Activated naive CD4-positive, alpha-beta T cell treated with anti-CD3 and anti-CD28 coated beads, Interleukin-2, amount 50 U/mL, for 72 hours (primary cell): ENCODE measurements at regions not wholly inside any gene's neighbourhood (a gene's known extent, or its start where the extent isn't known, plus 50 kb on each side); places are given as distances from the start of the nearest gene placed in this dataset.

Experiments
- ATAC-seq, 2 donors: fragments of 150-1000 bp; cut with Tn5 transposase; 2 replicates each; pipeline ENCODE4 v1.10.0; 2021; ENCODE audit warnings: mild to moderate bottlenecking in 2 of 2, moderate library complexity in 2 of 2
- DNase-seq, 2 donors: peaks; one replicate each; pipeline ENCODE4 v3.0.0; 2021 to 2022; ENCODE audit warnings: low spot score in 2 of 2
- H3K27ac Mint-ChIP-seq, 2 donors: one replicate each; pipeline ENCODE4 v1.8.0; 2022; ENCODE audit warnings: mild to moderate bottlenecking in 2 of 2, mixed read lengths in 2 of 2
- H3K36me3 Mint-ChIP-seq, 2 donors: one replicate each; pipeline ENCODE4 v1.8.0; 2022; ENCODE audit warnings: mixed read lengths in 2 of 2
- H3K9me3 Mint-ChIP-seq, 2 donors: one replicate each; pipeline ENCODE4 v1.8.0; 2022; ENCODE audit warnings: mixed read lengths in 2 of 2

- Mint-ChIP-seq H3K9me3 (no peaks in the 10 kb centered on the region), H3K27ac (no peak overlapping the region), H3K36me3 (no peaks in the 10 kb centered on the region)
- DNase-seq (no peak), ATAC-seq (no peak)
Observed at GRCh38 chr11:70601861-70602538, 203.7 kb downstream of the CTTN start.

DNA sequence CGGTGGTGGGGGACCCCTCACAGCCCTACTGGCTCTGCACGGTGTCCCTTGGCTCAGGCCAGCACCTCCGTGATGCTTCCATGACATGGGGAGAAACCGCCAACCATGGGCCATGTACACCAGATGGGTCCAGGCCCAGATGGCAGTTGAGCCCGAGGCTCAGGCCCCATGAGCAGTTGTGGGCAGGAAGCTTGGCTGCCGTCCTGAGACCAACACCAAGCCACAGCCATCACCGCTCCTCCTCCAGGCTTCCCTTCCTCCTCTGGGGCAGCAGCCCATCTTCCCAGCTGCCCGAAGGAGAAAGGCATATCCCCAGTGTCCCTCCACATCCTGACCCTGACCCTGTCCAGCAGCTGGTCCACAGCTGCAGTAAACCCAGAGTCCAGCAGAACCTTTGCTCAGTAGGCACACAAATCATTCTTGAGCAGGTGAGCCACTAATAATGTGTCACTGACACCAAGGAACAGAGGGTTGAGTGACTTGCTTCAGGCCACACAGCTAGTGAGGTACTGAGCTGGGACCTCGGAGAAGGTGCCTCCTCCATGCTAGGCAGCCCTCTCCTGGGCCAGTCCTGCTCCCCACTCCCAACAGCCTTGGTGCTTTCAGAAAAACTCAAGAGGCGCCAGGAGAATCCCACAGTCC is 204.9 kb downstream of the CTTN start:
- Mint-ChIP-seq H3K9me3 (no peaks in the 10 kb centered on the region), H3K36me3 (no peaks in the 10 kb centered on the region), H3K27ac (no peak overlapping the region)
- DNase-seq: no peak
- no peak for ATAC-seq

GRCh38 chr11:70603756-70604211 is 205.5 kb downstream of the CTTN start:
- DNase-seq: no peak
- no peak overlapping the region for H3K27ac Mint-ChIP-seq
- no peaks in the 10 kb centered on the region for H3K36me3 Mint-ChIP-seq
- H3K9me3 Mint-ChIP-seq: no peaks in the 10 kb centered on the region
- ATAC-seq: no peak

DNA sequence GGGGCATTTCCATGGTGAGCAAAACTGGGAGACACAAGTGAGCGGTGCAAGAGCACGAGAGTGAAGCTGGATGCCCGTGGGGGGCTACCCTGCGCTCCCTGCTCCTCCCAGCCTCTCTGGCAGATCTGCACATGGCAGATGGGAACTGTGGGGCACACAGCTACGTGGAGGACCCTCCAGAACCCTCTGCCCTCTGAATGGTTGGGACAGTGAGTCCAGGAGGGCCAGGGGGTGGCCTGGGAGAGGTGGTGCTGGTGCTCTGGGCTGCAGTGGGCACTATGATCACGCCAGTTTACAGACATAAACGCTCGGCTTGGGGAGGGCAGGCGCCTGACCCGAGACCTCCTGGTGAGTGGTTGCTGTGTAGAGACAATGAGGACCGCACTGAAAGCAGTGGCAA is 205.9 kb downstream of the CTTN start:
- Mint-ChIP-seq H3K9me3 (no peaks in the 10 kb centered on the region), H3K27ac (no peak overlapping the region), H3K36me3 (no peaks in the 10 kb centered on the region)
- DNase-seq (no peak), ATAC-seq (no peak)

DNA sequence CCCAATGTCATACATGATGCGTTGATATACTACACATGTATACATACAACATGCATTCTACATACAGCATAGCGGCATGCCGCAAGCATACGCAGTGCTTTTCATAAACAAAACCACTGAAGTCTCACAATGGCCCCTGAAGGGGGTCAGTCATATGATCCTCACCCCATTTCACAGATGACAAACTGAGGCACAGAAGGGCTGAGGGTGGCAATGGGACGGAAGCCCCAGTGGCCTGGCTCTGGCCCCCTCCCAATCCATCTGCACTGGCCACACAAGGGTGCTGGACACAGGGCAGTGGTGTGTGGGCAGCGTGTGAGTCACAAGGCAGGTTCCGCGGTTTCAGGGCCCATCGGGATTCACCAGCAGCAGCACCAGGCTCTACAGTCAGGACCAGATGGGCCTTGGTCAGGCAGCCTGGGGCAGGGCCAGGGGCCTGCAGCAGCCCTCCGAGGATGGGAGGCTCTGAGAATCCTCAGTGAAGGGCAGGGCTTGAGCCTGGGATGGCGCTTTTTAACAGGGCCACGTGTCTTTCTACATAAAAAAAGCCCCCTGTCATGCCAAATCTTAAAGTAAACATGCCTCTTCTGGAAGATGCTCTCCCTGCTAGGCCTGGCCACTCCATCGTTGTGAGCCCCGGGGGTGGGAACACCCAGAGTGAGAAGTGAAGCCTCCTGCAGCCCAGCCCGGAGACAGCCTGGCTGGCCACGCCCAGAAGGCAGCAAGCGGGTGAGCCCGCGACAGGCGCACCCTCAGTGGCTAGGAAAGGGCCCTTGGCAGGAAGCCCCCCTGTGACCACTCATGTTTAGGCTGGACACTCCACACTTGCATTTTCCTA is 206.5 kb downstream of the CTTN start:
- ATAC-seq: no peak

DNA sequence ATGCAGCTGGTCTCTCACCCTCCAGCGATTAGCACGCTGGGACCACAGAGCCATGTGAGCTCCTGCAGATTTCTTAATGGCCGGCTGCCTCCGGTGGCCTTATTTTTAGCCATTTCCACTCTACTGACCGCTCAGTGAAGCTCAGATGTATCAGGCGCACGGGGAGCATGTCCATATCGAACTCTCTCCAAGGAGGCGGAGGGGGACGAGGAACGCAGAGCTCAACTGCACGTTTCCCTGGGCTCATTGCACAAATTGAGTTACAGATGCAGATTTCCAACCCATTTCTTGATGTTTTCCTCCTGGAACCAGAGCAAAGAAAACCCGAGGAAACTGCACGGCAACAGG is 207.1 kb downstream of the CTTN start:
- Mint-ChIP-seq H3K9me3 (no peaks in the 10 kb centered on the region), H3K36me3 (no peaks in the 10 kb centered on the region), H3K27ac (no peak overlapping the region)
- ATAC-seq (no peak), DNase-seq (no peak)

More for the DNA sequence above, 206.5 kb downstream of the CTTN start:
- no peaks in the 10 kb centered on the region for H3K36me3 Mint-ChIP-seq
- no peaks in the 10 kb centered on the region for H3K9me3 Mint-ChIP-seq
- no peak for DNase-seq
- no peak overlapping the region for H3K27ac Mint-ChIP-seq

DNA sequence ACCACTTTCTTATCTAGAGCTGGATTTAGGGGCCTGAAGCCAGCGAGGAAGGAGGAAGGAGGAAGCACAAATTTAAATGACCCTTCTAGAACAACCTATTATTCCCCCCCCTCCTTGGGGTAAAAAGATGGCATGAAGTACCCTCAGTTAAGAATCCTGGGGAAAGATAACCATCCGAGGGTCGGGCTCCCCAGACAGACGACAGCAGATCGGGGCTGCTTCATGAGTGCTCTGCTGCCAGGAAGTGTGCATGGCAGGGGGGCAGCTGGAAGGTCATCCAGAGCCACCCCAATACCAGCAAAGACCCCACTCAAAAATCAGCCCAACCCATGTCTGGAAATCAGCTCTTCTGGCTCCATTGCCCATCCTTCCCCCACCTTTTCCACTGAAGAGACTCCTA is 207.5 kb downstream of the CTTN start:
- ATAC-seq: no peak
- Mint-ChIP-seq H3K27ac (no peak overlapping the region), H3K36me3 (no peaks in the 10 kb centered on the region), H3K9me3 (no peaks in the 10 kb centered on the region)
- no peak for DNase-seq

- ATAC-seq: no peak
- no peak for DNase-seq
- Mint-ChIP-seq H3K9me3 (no peaks in the 10 kb centered on the region), H3K27ac (no peak overlapping the region), H3K36me3 (no peaks in the 10 kb centered on the region)
Observed at GRCh38 chr11:70606248-70606950, 208.1 kb downstream of the CTTN start.

DNA sequence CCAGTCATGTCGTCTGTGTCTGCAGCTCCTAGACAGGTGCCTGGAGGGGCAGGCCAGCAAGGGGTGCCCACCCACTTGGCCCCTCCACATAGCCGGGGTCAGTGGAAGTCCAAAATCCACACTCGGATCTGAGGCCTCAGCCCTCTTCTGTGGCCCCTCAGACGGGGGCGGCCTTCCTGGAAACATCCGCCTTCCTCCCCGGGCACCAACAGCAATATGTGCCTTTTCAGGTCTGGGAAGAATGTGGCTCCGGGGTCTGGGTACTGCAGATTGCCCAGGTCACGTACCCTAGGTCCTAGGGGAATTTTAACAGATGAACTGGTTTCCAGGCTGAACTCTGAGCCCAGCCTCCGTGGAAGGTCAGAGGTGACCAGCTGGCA is 208.6 kb downstream of the CTTN start:
- no peak for ATAC-seq
- Mint-ChIP-seq H3K9me3 (no peaks in the 10 kb centered on the region), H3K36me3 (no peaks in the 10 kb centered on the region), H3K27ac (no peak overlapping the region)
- no peak for DNase-seq

DNA sequence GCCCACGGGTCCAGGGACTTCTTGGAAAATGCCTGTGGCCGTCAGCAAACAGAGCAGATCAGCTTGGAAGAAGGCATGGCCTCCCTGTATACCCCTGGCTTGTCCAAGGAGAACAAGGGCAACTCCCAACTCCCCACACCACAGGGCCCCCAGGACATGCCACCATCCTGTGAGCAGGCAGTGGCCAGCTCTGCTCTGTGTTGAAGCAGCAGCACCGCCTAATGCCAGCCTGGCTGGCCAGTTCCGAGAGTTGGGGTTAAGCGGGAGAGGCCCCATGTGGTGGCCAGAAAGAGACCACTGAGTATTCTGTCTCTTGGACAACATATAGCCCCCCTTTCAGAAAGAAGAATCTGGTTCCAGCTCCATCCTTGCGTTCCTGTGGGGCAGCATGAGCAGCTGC is 209.2 kb downstream of the CTTN start:
- Mint-ChIP-seq H3K9me3 (no peaks in the 10 kb centered on the region), H3K36me3 (no peaks in the 10 kb centered on the region), H3K27ac (no peak overlapping the region)
- DNase-seq (no peak), ATAC-seq (no peak)

DNA sequence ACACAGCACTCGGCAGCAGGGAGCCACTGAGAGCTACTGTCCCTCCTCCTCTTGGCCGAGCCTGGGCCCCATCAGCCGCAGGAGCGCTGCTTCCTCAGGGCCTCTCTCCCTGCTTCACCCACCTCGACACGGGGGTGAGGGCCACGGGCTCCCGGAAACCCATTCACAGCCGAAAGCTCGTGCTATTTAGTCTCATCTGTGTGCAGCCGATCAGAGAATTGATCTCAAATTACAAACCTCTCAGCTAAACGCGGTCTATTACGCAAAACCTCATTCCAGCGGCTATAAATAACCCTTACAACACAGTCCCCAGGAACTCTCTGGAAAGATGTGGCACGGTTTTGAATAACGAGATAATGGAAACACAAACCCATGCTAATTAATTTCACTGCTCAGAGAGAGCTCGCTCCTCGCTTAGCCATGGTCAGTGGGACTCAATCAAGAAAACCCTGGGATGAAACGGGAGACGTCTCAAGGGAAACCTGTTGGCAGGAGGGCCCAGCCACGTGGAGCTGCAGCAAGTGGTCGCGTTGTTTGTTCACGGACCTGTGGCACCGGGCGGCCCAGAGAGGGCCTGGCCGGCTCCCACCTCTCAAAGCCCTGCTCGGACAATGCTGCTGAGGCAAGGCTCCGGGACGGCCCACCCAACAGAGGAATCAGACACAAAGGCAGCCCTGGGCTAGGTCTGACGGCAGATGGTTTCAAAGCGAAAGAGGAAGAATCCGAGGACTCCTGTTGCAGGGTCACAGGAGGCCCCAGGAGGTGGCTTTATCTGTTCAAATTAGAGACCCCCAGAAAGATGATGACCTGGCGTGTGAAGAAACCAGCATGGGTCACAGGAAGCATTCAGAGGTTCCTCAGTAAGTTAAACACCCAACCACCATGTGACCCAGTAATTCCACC is 210.5 kb downstream of the CTTN start:
- H3K36me3 Mint-ChIP-seq: no peaks in the 10 kb centered on the region

DNA sequence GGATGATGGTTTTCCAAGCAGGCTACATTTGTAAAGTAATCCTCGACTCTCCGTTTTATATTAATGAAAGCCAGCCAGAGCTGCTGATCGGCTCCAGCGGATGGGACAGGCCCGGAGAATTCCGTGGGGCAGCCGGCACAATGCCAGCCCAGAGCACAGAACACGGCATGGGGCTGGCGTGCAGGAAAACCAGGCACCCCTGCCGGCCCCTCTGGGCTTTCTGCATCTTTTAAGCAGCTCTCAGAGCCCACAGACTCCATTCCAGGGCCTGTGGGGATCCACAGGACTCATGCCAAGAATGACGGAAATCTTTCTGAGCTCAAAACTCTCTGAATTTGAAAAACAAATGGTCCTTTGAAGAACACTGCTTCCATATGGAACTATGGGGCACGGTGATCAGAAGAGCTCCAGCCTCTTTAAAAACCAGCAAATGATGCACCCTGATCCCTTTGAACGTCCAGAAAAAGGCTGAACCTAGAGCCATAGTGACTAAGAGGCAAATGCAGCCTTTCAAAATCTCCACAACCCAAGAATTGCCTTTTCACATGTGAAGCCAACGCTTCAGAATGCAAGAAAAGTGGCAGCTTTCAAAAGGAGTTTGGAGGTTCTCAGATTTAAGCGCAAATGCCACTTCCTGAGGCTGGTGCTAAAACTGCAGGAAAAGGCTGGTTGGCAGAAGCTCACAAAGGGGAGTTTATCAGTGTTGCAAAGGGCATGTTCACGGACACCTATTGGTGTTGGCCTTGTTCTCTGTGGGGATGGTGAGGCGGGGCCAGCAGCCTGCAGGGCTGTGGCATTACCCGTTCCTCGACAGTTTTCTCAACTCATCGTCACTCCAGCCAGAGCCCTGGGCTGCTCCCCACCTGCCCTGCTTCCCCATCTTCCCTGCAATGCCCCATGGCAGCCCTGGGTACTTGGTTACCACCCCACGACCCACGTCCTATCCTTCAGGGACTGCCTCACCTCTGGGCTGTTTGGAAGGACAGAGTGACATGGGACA is 212.5 kb downstream of the CTTN start:
- Mint-ChIP-seq H3K27ac (peak overlapping the region in 1 of 2 donors; percentile 22), H3K36me3 (peaks cover 0 to 4% of the 10 kb centered on the region in 2 donors), H3K9me3 (no peaks in the 10 kb centered on the region)
- DNase-seq (no peak), ATAC-seq (no peak)

More for the DNA sequence above, 210.5 kb downstream of the CTTN start:
- ATAC-seq (no peak), DNase-seq (no peak)
- Mint-ChIP-seq H3K27ac (no peak overlapping the region), H3K9me3 (no peaks in the 10 kb centered on the region)

DNA sequence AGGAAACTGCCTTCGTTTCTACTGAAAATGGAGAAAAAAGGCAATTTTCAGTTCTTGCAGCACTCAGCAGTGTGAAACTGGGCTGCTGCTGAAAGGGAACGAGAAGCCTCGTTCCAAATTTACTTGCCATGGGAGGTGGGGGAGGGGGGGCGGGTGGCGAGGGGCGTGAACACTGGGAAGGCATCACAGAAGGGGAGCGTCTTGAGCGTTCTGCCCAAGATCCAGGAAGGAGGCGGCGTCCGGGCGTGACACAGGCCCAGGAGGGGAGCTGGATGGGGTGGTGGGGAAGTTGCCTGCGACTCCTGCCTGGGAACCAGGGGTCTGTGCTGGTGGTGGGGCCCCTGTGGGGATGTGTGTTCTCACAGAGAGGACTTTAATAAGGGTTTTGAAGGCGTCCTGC is 213.5 kb downstream of the CTTN start:
- Mint-ChIP-seq H3K9me3 (no peaks in the 10 kb centered on the region), H3K27ac (no peak overlapping the region), H3K36me3 (peaks cover 0 to 4% of the 10 kb centered on the region in 2 donors)

DNA sequence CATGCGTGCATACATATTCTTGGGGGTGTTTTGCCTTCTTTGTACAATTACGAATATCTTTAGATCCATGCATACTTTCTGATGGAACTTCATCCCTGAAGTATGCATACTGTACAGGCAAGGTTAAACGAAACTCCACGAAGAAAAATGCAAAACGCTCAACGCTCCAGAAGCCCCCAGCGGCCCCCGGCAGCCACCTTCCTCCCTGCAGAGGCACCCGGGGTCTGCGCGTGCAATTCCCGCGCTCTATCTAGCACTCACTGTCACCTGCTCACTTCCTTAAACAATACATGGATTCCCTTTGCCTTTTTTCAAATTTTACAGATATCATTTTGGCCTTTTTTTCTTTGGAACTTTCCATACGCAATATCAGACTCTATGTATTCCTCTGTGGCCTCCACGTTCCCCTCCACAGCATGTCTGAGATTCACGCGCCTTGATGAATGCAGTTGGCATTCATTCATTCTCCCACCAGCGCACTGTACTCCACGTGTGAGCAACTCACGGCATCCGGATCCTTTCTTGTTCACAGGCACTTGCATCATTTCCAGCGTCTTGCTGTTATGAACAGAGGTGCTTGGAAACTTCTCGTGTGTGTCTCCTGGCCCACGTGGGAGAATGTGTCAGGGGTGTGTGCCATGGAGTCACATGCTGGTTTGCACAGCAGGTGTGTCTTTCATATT is 214.3 kb downstream of the CTTN start:
- H3K27ac Mint-ChIP-seq: no peak overlapping the region
- ATAC-seq: no peak
- no peak for DNase-seq

More for the DNA sequence above, 213.5 kb downstream of the CTTN start:
- DNase-seq (no peak), ATAC-seq (no peak)

More for the DNA sequence above, 214.3 kb downstream of the CTTN start:
- peaks cover 0 to 4% of the 10 kb centered on the region in 2 donors for H3K36me3 Mint-ChIP-seq
- no peaks in the 10 kb centered on the region for H3K9me3 Mint-ChIP-seq
